Bronchial epithelial cell (primary cell): ENCODE measurements at regions not wholly inside any gene's neighbourhood (a gene's known extent, or its start where the extent isn't known, plus 50 kb on each side); places are given as distances from the start of the nearest gene placed in this dataset.

ENCODE experiments used
- DNase-seq: peaks from one replicate; pipeline ENCODE4 v3.0.0-alpha.2; 2010; ENCODE audit warnings: low read depth
- FAIRE-seq: peaks from 2 replicates; lab custom pipeline; 2011; peaks lifted over from hg19 to GRCh38; lab: Jason Lieb, UNC
- H3K27me3 ChIP-seq: 2 replicates; pipeline ENCODE4 v1.5.1; 2011; ENCODE audit warnings: low read length; ENCODE audit not compliant: control insufficient read depth, insufficient read depth
- H3K36me3 ChIP-seq: 2 replicates; pipeline ENCODE4 v1.5.1; 2011; ENCODE audit warnings: low read length; ENCODE audit not compliant: control insufficient read depth, insufficient read depth
- H3K4me3 ChIP-seq: 2 replicates; pipeline ENCODE4 v1.5.1; 2011; ENCODE audit warnings: mild to moderate bottlenecking, low read depth, low read length, control low read depth
- TF ChIP-seq, protein P1 (sequence below): IDR thresholded peaks from 2 replicates; pipeline ENCODE4 v1.5.1; 2011; ENCODE audit warnings: mild to moderate bottlenecking, moderate library complexity, low read length, control low read depth, inconsistent platforms; ENCODE audit not compliant: insufficient read depth, severe bottlenecking

DNA sequence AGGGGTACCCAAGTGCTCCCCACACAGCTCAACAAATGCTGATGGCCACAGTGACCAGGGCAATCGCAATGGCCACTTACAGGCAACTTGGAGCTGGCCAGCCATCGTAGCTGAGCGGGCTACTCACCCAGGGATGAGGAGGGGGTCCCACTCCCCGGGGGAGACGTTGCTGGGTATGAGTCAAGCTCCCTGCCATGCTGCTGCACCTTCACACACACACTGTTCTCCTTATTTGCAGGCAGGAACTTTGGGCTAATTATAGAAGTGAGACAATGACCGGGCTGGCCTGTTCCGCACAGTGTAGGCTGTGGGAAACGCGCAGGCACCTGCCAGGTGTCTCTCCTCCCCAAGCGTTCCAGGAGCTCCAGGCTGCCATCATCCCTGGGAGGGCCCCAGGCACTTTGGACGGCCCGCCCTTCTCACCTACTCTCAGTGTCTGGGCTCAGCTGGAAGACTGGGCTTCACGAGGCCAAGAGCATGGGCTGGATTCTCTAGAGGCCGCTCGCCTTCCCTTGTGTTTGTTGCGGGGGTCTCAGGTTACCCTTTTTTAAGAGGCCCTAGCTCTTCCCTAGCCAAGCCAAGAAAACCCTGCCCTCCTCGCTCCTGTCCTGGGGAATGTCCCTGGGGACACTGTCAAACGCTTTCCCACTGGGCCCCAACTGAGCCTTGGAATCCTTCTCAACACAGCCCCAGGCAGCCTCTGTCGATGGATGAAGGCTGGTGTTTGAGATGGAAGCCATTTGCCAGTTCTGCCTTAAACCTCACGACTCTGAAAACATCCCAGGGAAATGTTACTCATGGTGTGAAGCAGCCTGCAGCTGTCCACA is 73.0 kb downstream of the RTL6 start:
- Histone ChIP-seq H3K4me3 (no peak overlapping the region), H3K27me3 (no peaks in the 10 kb centered on the region), H3K36me3 (no peaks in the 10 kb centered on the region)
- FAIRE-seq (no peak), DNase-seq (no peak)
- TF ChIP-seq, protein P1, sequence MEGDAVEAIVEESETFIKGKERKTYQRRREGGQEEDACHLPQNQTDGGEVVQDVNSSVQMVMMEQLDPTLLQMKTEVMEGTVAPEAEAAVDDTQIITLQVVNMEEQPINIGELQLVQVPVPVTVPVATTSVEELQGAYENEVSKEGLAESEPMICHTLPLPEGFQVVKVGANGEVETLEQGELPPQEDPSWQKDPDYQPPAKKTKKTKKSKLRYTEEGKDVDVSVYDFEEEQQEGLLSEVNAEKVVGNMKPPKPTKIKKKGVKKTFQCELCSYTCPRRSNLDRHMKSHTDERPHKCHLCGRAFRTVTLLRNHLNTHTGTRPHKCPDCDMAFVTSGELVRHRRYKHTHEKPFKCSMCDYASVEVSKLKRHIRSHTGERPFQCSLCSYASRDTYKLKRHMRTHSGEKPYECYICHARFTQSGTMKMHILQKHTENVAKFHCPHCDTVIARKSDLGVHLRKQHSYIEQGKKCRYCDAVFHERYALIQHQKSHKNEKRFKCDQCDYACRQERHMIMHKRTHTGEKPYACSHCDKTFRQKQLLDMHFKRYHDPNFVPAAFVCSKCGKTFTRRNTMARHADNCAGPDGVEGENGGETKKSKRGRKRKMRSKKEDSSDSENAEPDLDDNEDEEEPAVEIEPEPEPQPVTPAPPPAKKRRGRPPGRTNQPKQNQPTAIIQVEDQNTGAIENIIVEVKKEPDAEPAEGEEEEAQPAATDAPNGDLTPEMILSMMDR = no peak

DNA sequence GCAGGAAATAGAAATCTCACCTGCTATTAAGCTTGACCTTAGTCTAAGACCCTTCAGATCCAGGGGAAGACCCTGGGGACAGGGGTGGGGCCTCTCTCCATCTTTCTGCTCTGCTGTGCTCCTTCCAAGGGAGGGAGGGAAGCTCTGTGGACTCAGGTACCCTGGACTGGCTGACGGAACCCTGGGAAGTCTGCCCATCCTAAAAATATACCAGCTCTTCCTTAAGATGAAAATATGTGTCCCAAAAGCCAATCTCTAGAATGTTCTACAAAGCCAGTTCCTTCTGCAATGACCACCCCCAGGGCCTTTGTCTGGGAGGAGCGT is 73.7 kb downstream of the RTL6 start:
- Histone ChIP-seq H3K4me3 (no peak overlapping the region), H3K36me3 (no peaks in the 10 kb centered on the region), H3K27me3 (no peaks in the 10 kb centered on the region)
- FAIRE-seq (no peak), DNase-seq (no peak)
- TF ChIP-seq, protein P1 = no peak

DNA sequence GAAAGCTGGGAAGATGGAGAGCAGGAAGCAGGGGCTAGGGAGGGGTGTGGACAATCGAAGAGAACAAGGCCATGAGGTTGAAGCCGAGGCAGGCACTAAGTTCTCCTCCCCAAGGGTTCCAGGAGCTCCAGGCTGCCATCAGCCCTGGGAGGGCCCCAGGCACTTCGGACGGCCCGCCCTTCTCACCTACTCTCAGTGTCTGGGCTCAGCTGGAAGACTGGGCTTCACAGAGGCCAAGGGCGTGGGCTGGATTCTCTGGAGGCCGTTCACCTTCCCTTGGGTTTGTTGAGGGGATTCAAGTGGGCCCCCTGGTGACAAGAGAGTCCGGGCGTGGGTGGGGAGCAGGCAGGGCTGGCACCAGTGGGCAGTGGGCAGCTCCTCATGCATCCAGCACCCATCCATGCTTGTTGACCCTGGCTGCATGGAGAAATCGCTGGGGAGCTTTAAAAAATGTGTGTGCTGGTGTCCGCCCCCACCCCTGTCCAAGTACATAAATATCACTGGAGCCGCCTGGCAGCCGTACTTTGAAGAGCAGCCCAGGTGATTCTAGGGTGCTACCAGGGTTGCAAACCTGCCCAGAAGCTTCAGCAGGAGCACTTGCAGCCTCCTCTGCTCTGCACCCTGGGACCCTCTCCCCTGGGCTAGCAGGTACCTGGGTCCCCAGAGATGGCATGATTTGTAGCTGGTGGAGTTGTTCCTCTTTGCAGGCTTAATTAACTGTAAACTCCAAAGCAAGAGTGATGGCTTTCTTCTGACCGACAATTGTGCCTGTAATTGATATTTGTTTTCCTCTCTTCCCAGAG is 74.3 kb downstream of the RTL6 start:
- no peak for DNase-seq
- Histone ChIP-seq H3K36me3 (no peaks in the 10 kb centered on the region), H3K27me3 (no peaks in the 10 kb centered on the region), H3K4me3 (no peak overlapping the region)
- TF ChIP-seq, protein P1 = no peak
- no peak for FAIRE-seq

DNA sequence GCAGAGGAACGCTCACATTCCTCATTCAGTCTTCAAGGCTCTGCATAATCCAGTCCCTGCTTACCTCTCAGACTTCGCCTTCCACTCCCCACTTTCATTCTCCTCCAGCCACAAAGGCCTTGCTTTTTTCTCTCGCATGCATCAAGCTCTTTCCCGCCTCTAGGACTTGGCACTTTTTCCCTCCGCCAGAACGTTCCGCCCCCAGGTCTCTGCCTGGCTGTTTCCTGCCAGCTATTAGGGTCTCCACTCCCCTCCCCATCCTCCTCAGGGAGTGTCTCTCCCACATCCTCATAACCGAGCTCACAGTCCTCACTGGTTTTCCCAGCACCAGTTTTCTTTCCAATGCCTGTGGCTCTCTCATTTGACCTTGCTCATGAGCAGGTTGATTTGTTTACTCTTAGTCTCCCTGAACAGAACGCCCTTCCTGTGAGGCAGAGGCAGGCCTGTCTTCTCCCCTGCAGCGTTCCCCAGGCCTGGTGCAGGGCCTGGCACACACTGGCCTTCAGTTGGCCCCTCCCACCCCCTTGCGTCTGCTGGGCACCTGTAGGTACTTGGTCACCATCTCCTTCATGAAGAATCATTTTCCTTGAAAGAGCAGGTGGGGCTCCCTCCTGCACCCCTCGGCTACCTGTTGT is 75.2 kb downstream of the RTL6 start:
- H3K27me3 ChIP-seq = no peaks in the 10 kb centered on the region
- H3K36me3 ChIP-seq = no peaks in the 10 kb centered on the region
- no peak for FAIRE-seq
- no peak for DNase-seq
- TF ChIP-seq, protein P1 = no peak
- H3K4me3 ChIP-seq = no peak overlapping the region

DNA sequence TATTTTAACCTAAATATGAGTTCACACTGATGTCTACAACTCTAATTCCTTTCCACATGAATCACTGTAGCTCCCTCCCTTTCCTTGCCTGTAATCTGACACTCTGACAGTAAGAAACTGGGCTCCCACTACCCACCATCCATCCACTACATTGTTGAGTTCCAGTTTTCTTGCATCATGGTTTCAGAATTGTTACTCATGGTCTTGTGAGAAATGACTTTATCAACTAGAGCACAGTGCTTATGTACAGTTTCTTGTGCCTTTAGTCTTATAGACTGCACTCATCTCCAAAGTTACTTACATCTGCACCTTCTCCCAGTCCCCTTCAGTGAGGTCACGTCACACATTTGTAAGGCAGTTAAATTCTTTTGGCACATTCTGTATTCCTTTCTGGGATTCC is 78.6 kb downstream of the RTL6 start:
- TF ChIP-seq, protein P1 = no peak
- DNase-seq (peak; percentile 51), FAIRE-seq (no peak)
- Histone ChIP-seq H3K36me3 (no peaks in the 10 kb centered on the region), H3K27me3 (no peaks in the 10 kb centered on the region), H3K4me3 (no peak overlapping the region)
